Activated CD8-positive, alpha-beta T cell treated with anti-CD3 and anti-CD28 coated beads for 36 hours (primary cell): ENCODE measurements at regions not wholly inside any gene's neighbourhood (a gene's known extent, or its start where the extent isn't known, plus 50 kb on each side); places are given as distances from the start of the nearest gene placed in this dataset.
"Not testable (repeated sequence)": the region's sequence is repeated elsewhere in the genome, so short reads cannot be mapped to it uniquely, and the experiment has no call there.

ENCODE experiments used
- ATAC-seq: fragments of 200-7000 bp; cut with Tn5 transposase; one replicate; pipeline ENCODE4 v1.10.0; 2021; ENCODE audit warnings: mild to moderate bottlenecking, moderate library complexity
- CTCF ChIA-PET: fragments of 350-600 bp; sonication (Branson Sonifier 250); formaldehyde crosslinking; loops from one replicate; lab custom pipeline; 2021; ENCODE audit warnings: antibody characterized with exemption; lab: Charles Lee
- POLR2A ChIA-PET: fragments of 350-600 bp; sonication (Branson Sonifier 250); formaldehyde crosslinking; loops from one replicate; lab custom pipeline; 2021; ENCODE audit warnings: antibody characterized with exemption; lab: Charles Lee
- DNase-seq: peaks from one replicate; pipeline ENCODE4 v3.0.0-alpha.2; 2020
- H3K27ac Mint-ChIP-seq: one replicate; pipeline ENCODE4 v1.8.0; 2021; ENCODE audit warnings: mild to moderate bottlenecking, mixed read lengths
- H3K27me3 Mint-ChIP-seq: one replicate; pipeline ENCODE4 v1.8.0; 2021; ENCODE audit warnings: mixed read lengths
- H3K36me3 Mint-ChIP-seq: one replicate; pipeline ENCODE4 v1.8.0; 2021; ENCODE audit warnings: low read depth, mixed read lengths
- H3K4me1 Mint-ChIP-seq: one replicate; pipeline ENCODE4 v1.8.0; 2021; ENCODE audit warnings: low read depth, mixed read lengths
- H3K4me3 Mint-ChIP-seq: one replicate; pipeline ENCODE4 v1.8.0; 2021; ENCODE audit warnings: mild to moderate bottlenecking, moderate library complexity, mixed read lengths
- H3K9me3 Mint-ChIP-seq: one replicate; pipeline ENCODE4 v1.8.0; 2021; ENCODE audit warnings: mixed read lengths
- CTCF ChIP-seq: fragments of 200-600 bp; IDR thresholded peaks from one replicate; pipeline ENCODE4 v1.8.0; 2022; ENCODE audit warnings: antibody characterized with exemption, mild to moderate bottlenecking
- intact Hi-C: fragments of 100-400 bp; cut with micrococcal nuclease; formaldehyde crosslinking; loops from one replicate; pipeline ENCODE4 v1.10.0; 2022

- Mint-ChIP-seq H3K27ac (no peak overlapping the region), H3K9me3 (no peaks in the 10 kb centered on the region), H3K36me3 (no peaks in the 10 kb centered on the region), H3K4me3 (no peak overlapping the region), H3K27me3 (no peaks in the 10 kb centered on the region), H3K4me1 (no peaks in the 10 kb centered on the region)
- POLR2A ChIA-PET = no interaction called here
- intact Hi-C loops = no loop called here
- ATAC-seq (no peak), DNase-seq (no peak)
- no peak for TF ChIP-seq CTCF
- CTCF ChIA-PET = no interaction called here
Measured at GRCh38 chr9:17882688-17883594, 304.1 kb downstream of the SH3GL2 start.

- no peak overlapping the region for H3K4me3 Mint-ChIP-seq
- CTCF ChIA-PET = no interaction called here
- ATAC-seq (no peak), DNase-seq (no peak)
- POLR2A ChIA-PET = no interaction called here
- H3K27me3 Mint-ChIP-seq = no peaks in the 10 kb centered on the region
- no peaks in the 10 kb centered on the region for H3K9me3 Mint-ChIP-seq
- H3K4me1 Mint-ChIP-seq = no peaks in the 10 kb centered on the region
- H3K27ac Mint-ChIP-seq = no peak overlapping the region
- TF ChIP-seq CTCF = no peak
- intact Hi-C loops = no loop called here
- H3K36me3 Mint-ChIP-seq = no peaks in the 10 kb centered on the region
Measured at GRCh38 chr9:17888066-17888465, 309.2 kb downstream of the SH3GL2 start.

- H3K27me3 Mint-ChIP-seq, H3K9me3 Mint-ChIP-seq, H3K4me1 Mint-ChIP-seq, H3K36me3 Mint-ChIP-seq, H3K27ac Mint-ChIP-seq, DNase-seq, CTCF ChIA-PET, H3K4me3 Mint-ChIP-seq, ATAC-seq, POLR2A ChIA-PET, intact Hi-C loops: not testable (repeated sequence)
Measured at GRCh38 chr9:17888964-17889363, 310.1 kb downstream of the SH3GL2 start.

GRCh38 chr9:17894501-17895160 is 315.8 kb downstream of the SH3GL2 start:
- ChIA-PET CTCF (no interaction called here), POLR2A (no interaction called here)
- no peak for DNase-seq
- Mint-ChIP-seq H3K27me3 (no peaks in the 10 kb centered on the region), H3K4me3 (no peak overlapping the region), H3K4me1 (no peaks in the 10 kb centered on the region), H3K36me3 (no peaks in the 10 kb centered on the region), H3K27ac (no peak overlapping the region), H3K9me3 (peaks cover 4% of the 10 kb centered on the region)
- no peak for ATAC-seq
- intact Hi-C loops = no loop called here
- no peak for TF ChIP-seq CTCF

- ChIA-PET CTCF (no interaction called here), POLR2A (no interaction called here)
- H3K27ac Mint-ChIP-seq = no peak overlapping the region
- no peaks in the 10 kb centered on the region for H3K4me1 Mint-ChIP-seq
- H3K9me3 Mint-ChIP-seq = peaks cover 2% of the 10 kb centered on the region
- DNase-seq (no peak), ATAC-seq (no peak)
- peaks cover 6% of the 10 kb centered on the region for H3K27me3 Mint-ChIP-seq
- H3K36me3 Mint-ChIP-seq = no peaks in the 10 kb centered on the region
- no peak overlapping the region for H3K4me3 Mint-ChIP-seq
- intact Hi-C loops = no loop called here
- no peak for TF ChIP-seq CTCF
Measured at GRCh38 chr9:17900606-17901005, 321.7 kb downstream of the SH3GL2 start.
